ENCODE measurements at regions not wholly inside any gene's neighbourhood (a gene's known extent, or its start where the extent isn't known, plus 50 kb on each side); places are given as distances from the start of the nearest gene placed in this dataset.

DNA sequence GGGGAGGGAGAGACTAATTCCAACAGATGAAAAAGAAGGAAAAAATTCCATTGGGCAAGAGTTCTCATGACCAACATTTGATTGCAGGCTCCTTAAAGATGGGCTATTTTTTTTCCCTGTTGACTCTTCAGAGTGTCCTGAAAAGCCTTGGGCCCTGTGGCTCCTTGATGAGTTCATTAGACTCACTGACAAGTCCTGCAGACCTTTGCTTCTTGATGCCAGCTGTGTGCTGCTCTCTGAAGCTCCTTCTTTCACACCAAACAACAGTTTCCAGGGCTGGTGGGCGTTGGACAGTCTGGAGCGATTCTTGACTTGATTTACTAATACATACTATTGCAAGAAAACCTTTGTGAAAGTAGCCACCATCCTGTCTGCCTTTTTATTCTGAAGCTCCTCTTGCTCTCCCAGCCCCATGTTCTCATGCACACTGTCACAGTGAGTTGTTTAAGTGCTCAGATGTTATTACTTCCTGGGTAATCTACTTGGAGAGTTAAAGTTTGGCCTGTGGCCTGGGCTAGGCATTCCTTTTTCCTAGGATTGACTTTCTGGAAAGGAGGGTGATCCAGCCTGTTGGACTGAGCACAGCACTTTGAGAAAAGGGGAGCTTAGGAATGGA, 250.3 kb downstream of the PTEN start:
- Histone ChIP-seq H3K27me3 (ENCODE audit: control insufficient read depth in 1 of 2, insufficient read depth in 2 of 2, low read length in 2 of 2) (no peaks in the 10 kb centered on the region), H3K9me3 (ENCODE audit: control insufficient read depth in 1 of 2, insufficient read depth in 1 of 2, low read length in 2 of 2) (no peaks in the 10 kb centered on the region), H3K4me3 (ENCODE audit: low read length) (no peak overlapping the region), H3K36me3 (ENCODE audit: insufficient read depth, low read length) (no peaks in the 10 kb centered on the region), H3K27ac (ENCODE audit: low read depth in 1 of 2, low read length in 2 of 2) (no peak overlapping the region), H3K4me1 (ENCODE audit: insufficient read depth, low read length) (peaks cover 35% of the 10 kb centered on the region)
- H3K9me3 Mint-ChIP-seq, result no peaks in the 10 kb centered on the region
- ChIA-PET CTCF (interaction anchor here (0.6 to 1.2 kb wide), 5 partner anchors 200 to 1435 kb away, joined by 3 to 4 read pairs (median 3); partner anchors contain the start of genes KLLN and PTEN), POLR2A (interaction anchor here (0.6 to 3.0 kb wide), 4 partner anchors 16 to 275 kb away, joined by 3 to 15 read pairs (median 4); partner anchors contain the start of genes KLLN and PTEN)
- no peaks in the 10 kb centered on the region for H3K36me3 Mint-ChIP-seq (ENCODE audit: low read depth)
- H3K27ac Mint-ChIP-seq, result no peak overlapping the region
- ATAC-seq (ENCODE audit: poor library complexity) (no peak), DNase-seq (no peak)
- no peaks in the 10 kb centered on the region for H3K27me3 Mint-ChIP-seq
- intact Hi-C loops (cut with DNase I, micrococcal nuclease), result loop anchor here (1.0 to 10.0 kb wide), 4 partner anchors 253 to 439 kb away; no protein-coding TSS in a partner anchor
- H3K4me1 Mint-ChIP-seq (ENCODE audit: low read depth), result no peaks in the 10 kb centered on the region
- TF ChIP-seq, protein P1, sequence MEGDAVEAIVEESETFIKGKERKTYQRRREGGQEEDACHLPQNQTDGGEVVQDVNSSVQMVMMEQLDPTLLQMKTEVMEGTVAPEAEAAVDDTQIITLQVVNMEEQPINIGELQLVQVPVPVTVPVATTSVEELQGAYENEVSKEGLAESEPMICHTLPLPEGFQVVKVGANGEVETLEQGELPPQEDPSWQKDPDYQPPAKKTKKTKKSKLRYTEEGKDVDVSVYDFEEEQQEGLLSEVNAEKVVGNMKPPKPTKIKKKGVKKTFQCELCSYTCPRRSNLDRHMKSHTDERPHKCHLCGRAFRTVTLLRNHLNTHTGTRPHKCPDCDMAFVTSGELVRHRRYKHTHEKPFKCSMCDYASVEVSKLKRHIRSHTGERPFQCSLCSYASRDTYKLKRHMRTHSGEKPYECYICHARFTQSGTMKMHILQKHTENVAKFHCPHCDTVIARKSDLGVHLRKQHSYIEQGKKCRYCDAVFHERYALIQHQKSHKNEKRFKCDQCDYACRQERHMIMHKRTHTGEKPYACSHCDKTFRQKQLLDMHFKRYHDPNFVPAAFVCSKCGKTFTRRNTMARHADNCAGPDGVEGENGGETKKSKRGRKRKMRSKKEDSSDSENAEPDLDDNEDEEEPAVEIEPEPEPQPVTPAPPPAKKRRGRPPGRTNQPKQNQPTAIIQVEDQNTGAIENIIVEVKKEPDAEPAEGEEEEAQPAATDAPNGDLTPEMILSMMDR (IDR thresholded peaks at IDR 0.05), result no peak
- no peak overlapping the region for H3K4me3 Mint-ChIP-seq

DNA sequence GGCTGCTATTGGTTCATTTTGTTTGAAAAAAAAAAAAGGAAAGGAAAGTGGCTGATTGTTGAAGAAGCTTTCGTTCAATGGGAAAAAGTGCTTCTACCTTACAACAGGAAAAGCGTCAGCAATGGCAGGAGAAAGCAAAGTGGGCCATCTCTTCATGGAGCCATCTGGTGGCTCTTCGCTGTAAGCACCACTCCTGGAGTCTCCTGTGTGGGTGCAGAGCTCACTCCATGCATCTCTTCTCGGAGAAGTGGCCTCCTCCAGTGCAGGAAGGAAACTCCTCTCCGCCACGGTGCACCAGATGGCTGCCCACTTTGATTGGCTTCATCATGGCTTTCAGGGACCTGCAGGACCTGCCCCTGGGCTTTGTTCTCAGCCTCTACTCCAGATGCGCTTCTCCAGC, 250.9 kb downstream of the PTEN start:
- TF ChIP-seq, protein P1 (IDR thresholded peaks at IDR 0.05), result peak; percentile 50
- DNase-seq, result peak in 7 of 14 experiments; percentile 4 to 64 (median 43)

DNA sequence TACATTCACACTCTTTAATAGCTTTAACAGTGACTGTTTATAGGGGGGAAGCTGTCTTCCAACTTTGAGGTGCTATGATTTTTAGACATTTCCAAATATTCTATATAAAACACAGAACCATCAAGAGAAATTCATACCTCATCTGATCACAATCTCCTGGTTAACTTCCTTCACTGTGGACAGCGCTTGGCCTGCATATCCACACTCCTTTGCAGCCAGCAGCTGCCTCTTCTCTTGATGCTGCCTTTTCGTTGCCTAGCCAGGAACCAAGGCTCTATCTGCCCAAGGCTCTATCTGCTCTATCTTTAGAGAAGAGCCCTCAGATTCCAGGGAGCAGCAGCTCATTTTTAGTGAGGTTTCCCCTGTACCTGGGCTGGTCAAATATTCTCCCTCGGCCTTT, 252.0 kb downstream of the PTEN start:
- no peaks in the 10 kb centered on the region for H3K36me3 Mint-ChIP-seq (ENCODE audit: low read depth)
- intact Hi-C loops (cut with DNase I, micrococcal nuclease), result loop anchor here (2.0 to 10.0 kb wide), 3 partner anchors 255 to 272 kb away; no protein-coding TSS in a partner anchor
- ChIA-PET CTCF (no interaction called here), POLR2A (no interaction called here)
- H3K9me3 Mint-ChIP-seq, result no peaks in the 10 kb centered on the region
- H3K27ac Mint-ChIP-seq, result no peak overlapping the region
- TF ChIP-seq, protein P1 (IDR thresholded peaks at IDR 0.05), result no peak
- Histone ChIP-seq H3K27me3 (ENCODE audit: control insufficient read depth in 1 of 2, insufficient read depth in 2 of 2, low read length in 2 of 2) (no peaks in the 10 kb centered on the region), H3K4me1 (ENCODE audit: insufficient read depth, low read length) (peaks cover 39% of the 10 kb centered on the region), H3K27ac (ENCODE audit: low read depth in 1 of 2, low read length in 2 of 2) (no peak overlapping the region), H3K9me3 (ENCODE audit: control insufficient read depth in 1 of 2, insufficient read depth in 1 of 2, low read length in 2 of 2) (no peaks in the 10 kb centered on the region), H3K4me3 (ENCODE audit: low read length) (no peak overlapping the region), H3K36me3 (ENCODE audit: insufficient read depth, low read length) (no peaks in the 10 kb centered on the region)
- H3K4me1 Mint-ChIP-seq (ENCODE audit: low read depth), result peaks cover 5% of the 10 kb centered on the region
- DNase-seq (no peak), ATAC-seq (ENCODE audit: poor library complexity) (no peak)
- H3K27me3 Mint-ChIP-seq, result no peaks in the 10 kb centered on the region
- H3K4me3 Mint-ChIP-seq, result no peak overlapping the region

More for the DNA sequence above, 250.9 kb downstream of the PTEN start:
- ChIA-PET CTCF (interaction anchor here (0.6 to 1.2 kb wide), 6 partner anchors 117 to 1436 kb away, joined by 3 to 4 read pairs (median 4); partner anchors contain the start of genes KLLN and PTEN), POLR2A (interaction anchor here (0.6 to 3.0 kb wide), 6 partner anchors 16 to 274 kb away, joined by 3 to 15 read pairs (median 3); partner anchors contain the start of genes KLLN and PTEN)
- H3K4me1 Mint-ChIP-seq (ENCODE audit: low read depth), result no peaks in the 10 kb centered on the region
- Histone ChIP-seq H3K27ac (ENCODE audit: low read depth in 1 of 2, low read length in 2 of 2) (no peak overlapping the region), H3K36me3 (ENCODE audit: insufficient read depth, low read length) (no peaks in the 10 kb centered on the region), H3K27me3 (ENCODE audit: control insufficient read depth in 1 of 2, insufficient read depth in 2 of 2, low read length in 2 of 2) (no peaks in the 10 kb centered on the region), H3K4me1 (ENCODE audit: insufficient read depth, low read length) (peaks cover 35% of the 10 kb centered on the region), H3K9me3 (ENCODE audit: control insufficient read depth in 1 of 2, insufficient read depth in 1 of 2, low read length in 2 of 2) (no peaks in the 10 kb centered on the region), H3K4me3 (ENCODE audit: low read length) (no peak overlapping the region)
- H3K9me3 Mint-ChIP-seq, result no peaks in the 10 kb centered on the region
- intact Hi-C loops (cut with DNase I, micrococcal nuclease), result loop anchor here (1.0 to 10.0 kb wide), 4 partner anchors 254 to 438 kb away; no protein-coding TSS in a partner anchor
- no peaks in the 10 kb centered on the region for H3K36me3 Mint-ChIP-seq (ENCODE audit: low read depth)
- H3K27ac Mint-ChIP-seq, result no peak overlapping the region
- peak; percentile 62 for ATAC-seq (ENCODE audit: poor library complexity)
- H3K4me3 Mint-ChIP-seq, result no peak overlapping the region
- H3K27me3 Mint-ChIP-seq, result no peaks in the 10 kb centered on the region
